DND-41 (cell line): ENCODE measurements at regions not wholly inside any gene's neighbourhood (a gene's known extent, or its start where the extent isn't known, plus 50 kb on each side); places are given as distances from the start of the nearest gene placed in this dataset.

Experiments used
- CTCF ChIP-seq: IDR thresholded peaks from 2 replicates; pipeline ENCODE4 v1.5.1; 2012; ENCODE audit warnings: borderline replicate concordance, low read length, moderate library complexity, mild to moderate bottlenecking; ENCODE audit not compliant: poor library complexity, severe bottlenecking; ENCODE audit errors: extremely low read depth
- EZH2 ChIP-seq: IDR thresholded peaks from 3 replicates; pipeline ENCODE4 v1.6.1; 2012; ENCODE audit warnings: borderline replicate concordance, low read depth, mild to moderate bottlenecking, moderate library complexity, low read length, inconsistent platforms; ENCODE audit not compliant: severe bottlenecking

DNA sequence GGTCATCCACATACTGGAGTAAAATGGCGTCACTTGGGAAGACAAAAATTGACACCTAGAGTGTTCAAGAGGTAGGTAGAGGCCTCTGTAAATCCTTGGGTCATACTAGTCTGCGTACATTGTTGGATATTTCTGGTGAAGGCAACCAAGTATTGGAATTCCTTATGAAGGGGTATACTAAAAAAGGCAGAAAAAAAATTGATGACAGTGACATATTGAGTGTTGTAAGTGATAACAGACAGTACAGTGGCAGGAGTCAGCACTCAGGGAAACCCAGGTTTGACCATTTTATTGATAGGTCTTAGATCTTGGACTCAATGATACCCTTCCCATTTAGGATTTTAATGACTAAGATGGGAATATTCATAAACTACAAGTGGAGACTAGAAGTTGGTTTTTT is 359.1 kb upstream of the VSTM2A start:
- TF ChIP-seq CTCF = no peak
- no peak for TF ChIP-seq EZH2
